ENCODE measurements at regions not wholly inside any gene's neighbourhood (a gene's known extent, or its start where the extent isn't known, plus 50 kb on each side); places are given as distances from the start of the nearest gene placed in this dataset.

GRCh38 chr5:143521846-143522400 is 118.4 kb upstream of the NR3C1 start:
- no peak for DNase-seq (ENCODE audit: extremely low read depth in 1 of 4, low spot score in 3 of 4)
- ATAC-seq: no peak
- TF ChIP-seq KLF10 (CRISPR knock-in tag; IDR thresholded peaks at IDR 0.05) (no peak), SRSF1 (IDR thresholded peaks at IDR 0.05; ENCODE audit: low read depth, low read length) (no peak), SNRNP70 (optimal IDR thresholded peaks at IDR 0.05; ENCODE audit: low read depth, low read length) (no peak), TFAP4 (CRISPR knock-in tag; IDR thresholded peaks at IDR 0.05; ENCODE audit: borderline replicate concordance) (no peak), ZNF561 (CRISPR knock-in tag; conservative IDR thresholded peaks at IDR 0.05) (no peak)
- H3K9me3 ChIP-seq (replicated peaks; ENCODE audit: control insufficient read depth, insufficient read depth, low read depth, low read length): no peaks in the 10 kb centered on the region
- H3K9ac ChIP-seq (ENCODE audit: insufficient read depth in 1 of 2, low read depth in 2 of 2, low read length in 2 of 2): no peak overlapping the region
- H3K4me1 ChIP-seq (replicated peaks in 1 of 2; ENCODE audit: control insufficient read depth in 2 of 2, insufficient read depth in 2 of 2, low read length in 2 of 2): no peaks in the 10 kb centered on the region
- H2AFZ ChIP-seq (ENCODE audit: low read depth, low read length): no peak overlapping the region
- H3K36me3 ChIP-seq (ENCODE audit: control insufficient read depth, insufficient read depth, low read length): no peaks in the 10 kb centered on the region
- no peaks in the 10 kb centered on the region for H4K20me1 ChIP-seq (replicated peaks; ENCODE audit: control insufficient read depth, insufficient read depth, low read length)
- BruUV-seq (replicated peaks): no TSS peak
- 0% methylated on average over 4 of the region's 4 CpGs for WGBS (ENCODE audit: insufficient coverage, low coverage, missing lambda C conversion rate)
- CTCF ChIA-PET (ENCODE audit: low intra/inter-chr PET ratio): no interaction called here
- intact Hi-C loops (cut with micrococcal nuclease) (no loop called here), in situ Hi-C loops (cut with MboI) (no loop called here)
- H3K79me2 ChIP-seq (ENCODE audit: control insufficient read depth, insufficient read depth, low read length): no peaks in the 10 kb centered on the region
- H3K9me1 ChIP-seq (ENCODE audit: control insufficient read depth, insufficient read depth, low read length): no peaks in the 10 kb centered on the region
- no peak overlapping the region for H3K27ac ChIP-seq (ENCODE audit: extremely low read depth, low read depth, low read length)
- H3K4me3 ChIP-seq: no peak overlapping the region
- POLR2A ChIA-PET: interaction anchor here (0.6 to 1.1 kb wide), 2 partner anchors 65 to 596 kb away, joined by 3 read pairs; no protein-coding TSS in a partner anchor
- FAIRE-seq: no peak
- no peak overlapping the region for H3K4me2 ChIP-seq (ENCODE audit: insufficient read depth, low read length)
- H3K27me3 ChIP-seq (ENCODE audit: control insufficient read depth in 2 of 2, insufficient read depth in 2 of 2, low read length in 2 of 2): no peaks in the 10 kb centered on the region; a peak in 1 of 5 replicates

- intact Hi-C loops (cut with micrococcal nuclease): no loop called here
- Histone ChIP-seq H3K4me3 (no peak overlapping the region), H3K9me3 (replicated peaks; ENCODE audit: control insufficient read depth, insufficient read depth, low read depth, low read length) (no peaks in the 10 kb centered on the region), H3K36me3 (ENCODE audit: control insufficient read depth, insufficient read depth, low read length) (no peaks in the 10 kb centered on the region), H4K20me1 (replicated peaks; ENCODE audit: control insufficient read depth, insufficient read depth, low read length) (no peaks in the 10 kb centered on the region), H3K27me3 (ENCODE audit: control insufficient read depth in 2 of 2, insufficient read depth in 2 of 2, low read length in 2 of 2) (no peaks in the 10 kb centered on the region; a peak in 1 of 5 replicates), H3K27ac (ENCODE audit: extremely low read depth, low read depth, low read length) (no peak overlapping the region), H3K9me1 (ENCODE audit: control insufficient read depth, insufficient read depth, low read length) (no peaks in the 10 kb centered on the region), H3K9ac (ENCODE audit: insufficient read depth in 1 of 2, low read depth in 2 of 2, low read length in 2 of 2) (no peak overlapping the region), H3K4me1 (replicated peaks in 1 of 2; ENCODE audit: control insufficient read depth in 2 of 2, insufficient read depth in 2 of 2, low read length in 2 of 2) (no peaks in the 10 kb centered on the region), H3K79me2 (ENCODE audit: control insufficient read depth, insufficient read depth, low read length) (no peaks in the 10 kb centered on the region), H2AFZ (ENCODE audit: low read depth, low read length) (no peak overlapping the region), H3K4me2 (ENCODE audit: insufficient read depth, low read length) (no peak overlapping the region)
- ChIA-PET POLR2A (interaction anchor here (0.6 to 1.1 kb wide), 2 partner anchors 65 to 595 kb away, joined by 3 read pairs; no protein-coding TSS in a partner anchor), CTCF (ENCODE audit: low intra/inter-chr PET ratio) (no interaction called here)
- BruUV-seq (replicated peaks): no TSS peak
- in situ Hi-C loops (cut with MboI): no loop called here
- FAIRE-seq (no peak), DNase-seq (ENCODE audit: extremely low read depth in 1 of 4, low spot score in 3 of 4) (no peak), ATAC-seq (no peak)
- 0% methylated on average over 4 of the region's 4 CpGs for WGBS (ENCODE audit: insufficient coverage, low coverage, missing lambda C conversion rate)
- TF ChIP-seq STAT5A (IDR thresholded peaks at IDR 0.05; ENCODE audit: borderline replicate concordance, low read length): no peak
- TF ChIP-seq HMG20A (CRISPR knock-in tag; conservative IDR thresholded peaks at IDR 0.05): no peak
- no peak for TF ChIP-seq TBP (optimal IDR thresholded peaks at IDR 0.05; ENCODE audit: low read depth, low read length)
- TF ChIP-seq ZNF280A (IDR thresholded peaks at IDR 0.05; ENCODE audit: low read depth, partially characterized antibody): no peak
- TF ChIP-seq CSDE1 (IDR thresholded peaks at IDR 0.05): no peak
- TF ChIP-seq ID3 (CRISPR knock-in tag; IDR thresholded peaks at IDR 0.05): no peak
- no peak for TF ChIP-seq ID3 (tag; IDR thresholded peaks at IDR 0.05)
- no peak for TF ChIP-seq U2AF1 (optimal IDR thresholded peaks at IDR 0.05; ENCODE audit: low read depth, low read length)
These were observed 117.7 kb upstream of the NR3C1 start for GRCh38 chr5:143521141-143521540.

Data from K562 (cell line).